CD4-positive, alpha-beta T cell (primary cell): ENCODE measurements at regions not wholly inside any gene's neighbourhood (a gene's known extent, or its start where the extent isn't known, plus 50 kb on each side); places are given as distances from the start of the nearest gene placed in this dataset.

ENCODE experiments used
- ATAC-seq: fragments of 200-7000 bp; cut with Tn5 transposase; one replicate; pipeline ENCODE4 v1.10.0; 2022; ENCODE audit warnings: mild to moderate bottlenecking; ENCODE audit not compliant: poor library complexity
- CTCF ChIA-PET: fragments of 350-600 bp; sonication (Branson Sonifier 250); formaldehyde crosslinking; loops from one replicate; lab custom pipeline; 2021; ENCODE audit warnings: antibody characterized with exemption, inconsistent platforms; lab: Charles Lee
- POLR2A ChIA-PET: fragments of 350-600 bp; sonication (Branson Sonifier 250); formaldehyde crosslinking; loops from one replicate; lab custom pipeline; 2021; ENCODE audit warnings: antibody characterized with exemption, inconsistent platforms; lab: Charles Lee
- DNase-seq, 14 experiments: peaks; one replicate each; pipeline ENCODE4 v3.0.0-alpha.2; 2013 to 2020; ENCODE audit warnings: mixed read lengths in 2 of 14
- H3K27ac ChIP-seq, 2 donors: one replicate each; pipeline versions ENCODE4 v1.5.1 to v1.7.0; 2013; ENCODE audit warnings: low read length in 2 of 2, low read depth in 1 of 2, mild to moderate bottlenecking in 1 of 2
- H3K27me3 ChIP-seq, 2 experiments: 1 replicate in 1 of 2; 2 replicates in 1 of 2; pipeline versions ENCODE4 v1.6.1 to v1.7.0; 2013; ENCODE audit warnings: low read length in 2 of 2, control low read depth in 1 of 2, mild to moderate bottlenecking in 1 of 2, moderate library complexity in 1 of 2; ENCODE audit not compliant: insufficient read depth in 2 of 2, control insufficient read depth in 1 of 2
- H3K36me3 ChIP-seq: one replicate; pipeline ENCODE4 v1.6.1; 2013; ENCODE audit warnings: low read length, control low read depth; ENCODE audit not compliant: insufficient read depth
- H3K4me1 ChIP-seq: one replicate; pipeline ENCODE4 v1.6.1; 2013; ENCODE audit warnings: low read length, control low read depth; ENCODE audit not compliant: insufficient read depth
- H3K4me3 ChIP-seq: one replicate; pipeline ENCODE4 v1.5.1; 2013; ENCODE audit warnings: mild to moderate bottlenecking, low read length, moderate library complexity
- H3K9me3 ChIP-seq, 2 experiments: 1 replicate in 1 of 2; 2 replicates in 1 of 2; pipeline versions ENCODE4 v1.6.1 to v1.7.0; 2013; ENCODE audit warnings: low read length in 2 of 2, mild to moderate bottlenecking in 2 of 2, control low read depth in 1 of 2, moderate library complexity in 1 of 2; ENCODE audit not compliant: control insufficient read depth in 1 of 2, insufficient read depth in 1 of 2
- H3K27ac Mint-ChIP-seq: one replicate; pipeline ENCODE4 v1.8.0; 2020; ENCODE audit warnings: mixed read lengths
- H3K27me3 Mint-ChIP-seq: one replicate; pipeline ENCODE4 v1.8.0; 2021; ENCODE audit warnings: mixed read lengths
- H3K36me3 Mint-ChIP-seq: one replicate; pipeline ENCODE4 v1.8.0; 2021; ENCODE audit warnings: low read depth, mixed read lengths
- H3K4me1 Mint-ChIP-seq: one replicate; pipeline ENCODE4 v1.8.0; 2021; ENCODE audit warnings: low read depth, mixed read lengths
- H3K4me3 Mint-ChIP-seq: one replicate; pipeline ENCODE4 v1.8.0; 2020; ENCODE audit warnings: mild to moderate bottlenecking, mixed read lengths
- H3K9me3 Mint-ChIP-seq: one replicate; pipeline ENCODE4 v1.8.0; 2020; ENCODE audit warnings: mixed read lengths
- CTCF ChIP-seq: fragments of 200-600 bp; IDR thresholded peaks from one replicate; pipeline ENCODE4 v1.8.0; 2022; ENCODE audit warnings: antibody characterized with exemption, mild to moderate bottlenecking
- intact Hi-C, 2 experiments: fragments of 100-400 bp; cut with DNase I in 1 of 2; cut with micrococcal nuclease in 1 of 2; formaldehyde crosslinking; loops; one replicate each; pipeline versions ENCODE4 v1.15.1 to v1.9.0; 2023 to 2025; cut with DNase I, micrococcal nuclease

GRCh38 chr5:58392496-58392895 lies 67.4 kb downstream of the PLK2 start:
- DNase-seq (no peak), ATAC-seq (no peak)
- H3K36me3 Mint-ChIP-seq = no peaks in the 10 kb centered on the region
- TF ChIP-seq CTCF = no peak
- POLR2A ChIA-PET = no interaction called here
- intact Hi-C loops = no loop called here
- H3K4me3 Mint-ChIP-seq = no peak overlapping the region
- peaks cover 16% of the 10 kb centered on the region for H3K27me3 Mint-ChIP-seq
- H3K27ac Mint-ChIP-seq = no peak overlapping the region
- Histone ChIP-seq H3K4me1 (no peaks in the 10 kb centered on the region), H3K27ac (no peak overlapping the region), H3K27me3 (no peaks in the 10 kb centered on the region), H3K36me3 (no peaks in the 10 kb centered on the region), H3K9me3 (no peaks in the 10 kb centered on the region), H3K4me3 (no peak overlapping the region)
- no peaks in the 10 kb centered on the region for H3K4me1 Mint-ChIP-seq
- no peaks in the 10 kb centered on the region for H3K9me3 Mint-ChIP-seq
- CTCF ChIA-PET = no interaction called here

- H3K27me3 Mint-ChIP-seq = peaks cover 7% of the 10 kb centered on the region
Observed at GRCh38 chr5:58383448-58383847, 76.4 kb downstream of the PLK2 start.

GRCh38 chr5:58382131-58382534 lies 77.8 kb downstream of the PLK2 start:
- no peaks in the 10 kb centered on the region for H3K27me3 ChIP-seq
- TF ChIP-seq CTCF = no peak
- CTCF ChIA-PET = no interaction called here
- H3K9me3 Mint-ChIP-seq = peaks cover 17% of the 10 kb centered on the region
- intact Hi-C loops = no loop called here
- H3K4me1 Mint-ChIP-seq = no peaks in the 10 kb centered on the region
- H3K36me3 ChIP-seq = no peaks in the 10 kb centered on the region
- POLR2A ChIA-PET = no interaction called here
- no peak overlapping the region for H3K4me3 ChIP-seq
- no peak overlapping the region for H3K27ac ChIP-seq
- no peaks in the 10 kb centered on the region for H3K4me1 ChIP-seq
- no peak overlapping the region for H3K27ac Mint-ChIP-seq
- no peaks in the 10 kb centered on the region for H3K36me3 Mint-ChIP-seq
- peaks cover 7% of the 10 kb centered on the region for H3K27me3 Mint-ChIP-seq
- H3K4me3 Mint-ChIP-seq = no peak overlapping the region
- DNase-seq (no peak), ATAC-seq (no peak)
- peaks cover 5 to 18% of the 10 kb centered on the region in 2 experiments for H3K9me3 ChIP-seq

More at GRCh38 chr5:58383448-58383847, 76.4 kb downstream of the PLK2 start:
- Mint-ChIP-seq H3K4me1 (no peaks in the 10 kb centered on the region), H3K36me3 (no peaks in the 10 kb centered on the region), H3K27ac (no peak overlapping the region), H3K4me3 (no peak overlapping the region), H3K9me3 (peaks cover 17% of the 10 kb centered on the region)
- H3K27ac ChIP-seq = no peak overlapping the region
- ChIA-PET POLR2A (no interaction called here), CTCF (no interaction called here)
- no peaks in the 10 kb centered on the region for H3K4me1 ChIP-seq
- H3K36me3 ChIP-seq = no peaks in the 10 kb centered on the region
- DNase-seq = no peak
- H3K4me3 ChIP-seq = no peak overlapping the region
- H3K9me3 ChIP-seq = peaks cover 0 to 18% of the 10 kb centered on the region in 2 experiments
- TF ChIP-seq CTCF = no peak
- intact Hi-C loops = no loop called here
- H3K27me3 ChIP-seq = no peaks in the 10 kb centered on the region
- ATAC-seq = no peak
